ENCODE measurements at regions not wholly inside any gene's neighbourhood (a gene's known extent, or its start where the extent isn't known, plus 50 kb on each side); places are given as distances from the start of the nearest gene placed in this dataset.

DNA sequence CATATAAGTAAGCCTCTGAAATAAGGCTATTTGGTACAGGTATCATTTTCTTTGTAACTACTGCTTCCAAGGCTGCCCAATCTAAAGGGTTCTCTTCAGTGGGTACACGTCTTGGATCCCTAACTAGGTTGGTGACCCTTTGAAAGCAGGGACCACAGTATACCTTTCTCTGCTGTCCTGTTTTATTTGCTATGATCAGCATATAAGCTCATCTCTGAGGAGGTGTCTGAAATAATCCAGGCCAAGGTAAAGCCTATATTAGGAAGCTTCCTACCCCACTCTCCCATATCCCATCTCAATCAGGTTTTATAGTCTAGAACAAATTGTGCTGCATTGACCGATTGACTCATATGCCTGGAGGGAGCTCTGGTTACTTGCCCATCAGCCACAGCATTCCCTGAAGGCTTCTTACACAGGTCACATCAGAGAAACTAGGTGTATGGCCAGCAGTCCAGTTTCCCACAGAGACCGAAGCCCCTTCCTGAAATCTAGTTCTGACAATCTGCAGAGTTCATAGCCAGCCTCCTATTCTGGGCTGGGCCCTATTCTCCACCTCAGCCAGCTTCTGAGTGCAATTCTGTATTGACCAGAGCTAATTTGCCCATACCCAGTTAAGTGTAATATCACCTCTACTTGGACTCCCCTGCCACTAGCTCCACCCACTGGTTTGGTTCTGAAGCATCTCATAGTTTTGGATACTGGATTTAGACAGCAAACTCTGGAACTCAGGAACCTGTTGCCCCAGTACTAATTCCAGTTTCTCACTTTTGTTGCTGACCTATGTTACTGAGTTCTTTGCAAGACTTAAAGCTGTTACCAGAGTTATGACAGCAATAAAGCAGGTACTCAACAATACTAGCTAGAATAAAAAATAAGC, 62.1 kb upstream of the ARHGAP20 start:
- DNase-seq = no peak

DNA sequence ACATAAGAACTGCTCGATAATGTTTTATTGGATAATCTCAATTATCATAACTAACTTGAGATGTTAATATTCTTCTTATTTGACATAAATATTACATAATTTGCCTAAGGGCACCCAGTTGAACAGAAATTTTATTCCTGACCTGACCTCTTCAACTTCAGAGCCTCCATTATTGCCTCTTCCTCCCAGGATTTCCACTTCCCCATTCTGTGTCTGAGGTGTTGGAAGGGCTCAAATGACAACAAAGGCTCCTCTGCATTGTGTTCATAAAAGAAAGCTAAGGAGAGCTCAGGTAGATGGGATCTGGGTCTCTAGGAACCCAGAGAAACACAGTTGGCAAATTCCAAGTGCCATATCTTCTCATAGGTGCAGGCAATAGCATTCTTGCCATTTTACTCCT, 61.2 kb upstream of the ARHGAP20 start:
- DNase-seq = no peak

DNA sequence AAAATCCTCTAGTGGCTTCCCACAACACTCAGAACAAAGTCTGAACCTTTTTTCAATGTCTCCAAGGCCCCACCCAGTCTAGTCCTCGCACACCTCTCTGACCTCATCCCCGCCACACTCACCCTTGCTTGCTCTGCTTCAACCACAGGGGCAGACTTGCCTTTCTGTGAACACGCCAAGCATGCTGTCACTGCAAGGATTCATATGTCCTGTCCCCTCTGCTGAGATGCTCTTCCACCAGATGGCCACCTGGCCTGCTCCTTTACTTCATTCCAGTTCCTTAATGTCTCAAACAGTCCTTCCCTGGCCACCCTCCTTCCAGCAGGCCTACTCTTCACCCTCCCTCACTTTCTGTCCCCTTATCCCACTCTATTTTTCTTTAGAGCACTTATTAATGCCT, 60.6 kb upstream of the ARHGAP20 start:
- no peak for DNase-seq

DNA sequence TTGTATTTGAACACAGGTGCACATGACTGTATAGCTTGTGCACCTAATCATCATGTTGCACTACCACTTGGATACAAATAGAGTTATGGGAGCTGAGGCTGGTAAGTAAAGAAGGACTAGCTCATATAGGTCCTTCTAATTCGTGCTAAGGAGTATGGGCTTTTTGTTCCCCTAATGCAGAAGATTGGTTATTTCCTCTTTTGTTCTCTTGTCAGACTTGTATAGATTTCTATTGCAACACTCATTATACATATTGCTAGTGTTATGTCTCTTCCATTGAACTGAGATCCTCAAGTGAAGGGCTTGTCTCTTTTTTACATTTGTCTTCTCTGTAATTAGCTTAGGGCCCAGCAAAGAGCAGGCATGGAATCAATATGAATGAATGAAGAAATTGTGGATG, 54.1 kb upstream of the ARHGAP20 start:
- no peak for DNase-seq

DNA sequence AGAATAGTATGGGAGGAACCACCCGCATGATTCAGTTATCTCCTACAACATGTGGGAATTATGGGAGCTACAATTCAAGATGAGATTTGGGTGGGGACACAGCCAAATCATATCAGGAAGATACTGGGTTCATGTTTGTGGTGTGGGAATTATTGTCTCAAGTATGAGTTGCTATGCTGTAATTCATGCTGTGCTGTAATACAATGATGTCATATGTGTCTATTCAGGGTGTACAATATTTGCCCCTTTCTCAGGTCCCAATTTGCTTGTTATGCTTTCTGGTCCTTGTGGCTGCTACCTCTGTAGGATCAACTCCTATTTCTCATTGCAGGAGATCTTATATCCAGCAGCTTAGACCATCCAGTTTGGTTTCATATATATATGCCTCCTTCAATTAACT, 52.2 kb upstream of the ARHGAP20 start:
- DNase-seq = no peak

DNA sequence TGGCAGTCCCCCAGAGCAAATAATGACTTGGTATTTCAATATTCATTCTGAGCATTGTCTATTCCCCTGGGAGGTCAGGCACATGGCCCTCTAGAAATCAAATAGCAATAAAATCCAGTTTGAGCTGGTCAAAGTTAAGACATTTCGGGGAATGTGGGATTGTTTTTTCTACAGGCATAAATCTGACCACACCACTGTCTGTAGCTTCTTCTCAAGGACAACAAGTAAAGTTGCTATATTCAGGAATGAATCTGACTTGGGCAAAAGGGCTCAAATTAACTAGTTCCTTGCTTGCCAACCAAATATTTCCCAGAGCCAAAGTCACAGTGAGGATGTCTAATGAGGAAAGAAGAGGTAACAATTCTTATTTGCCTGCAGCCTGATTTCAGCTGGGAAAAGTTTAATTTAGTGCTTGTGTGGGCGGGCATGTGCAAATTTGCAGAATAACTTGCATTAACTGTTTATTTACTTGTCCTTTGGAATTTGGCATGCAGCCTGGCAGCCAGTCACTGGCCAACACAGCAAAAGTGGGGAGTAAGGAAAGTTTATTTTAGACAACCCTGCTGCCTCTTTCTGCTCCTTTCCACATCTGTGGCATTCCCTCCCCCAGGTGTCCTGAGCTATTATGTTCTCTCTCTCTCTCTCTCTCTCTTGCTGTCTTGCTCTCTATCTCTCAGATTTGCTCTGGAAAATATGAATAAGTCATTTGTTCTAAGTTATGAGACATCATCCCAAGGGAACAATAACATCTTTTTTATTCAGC, 51.2 kb upstream of the ARHGAP20 start:
- DNase-seq = no peak

DNA sequence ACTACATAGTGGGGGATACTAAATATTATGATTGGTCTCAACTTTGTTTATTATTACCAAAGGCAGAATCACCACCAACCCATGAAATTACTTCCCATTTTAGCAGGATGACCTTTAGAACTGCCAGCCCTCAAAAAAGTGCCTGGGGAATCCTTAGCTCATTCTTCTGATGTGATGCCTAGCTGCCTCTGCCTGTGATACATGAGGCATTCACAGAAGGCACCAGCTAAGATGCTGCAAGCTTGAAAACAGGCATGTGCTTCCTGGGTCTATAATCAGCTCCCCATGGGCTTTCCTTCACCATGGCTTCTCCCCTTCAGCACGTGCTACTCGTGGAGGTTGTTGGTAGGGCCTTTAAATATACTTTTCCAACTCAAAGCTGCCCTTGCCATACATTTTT, 50.4 kb upstream of the ARHGAP20 start:
- no peak for DNase-seq

All from CD4-positive, alpha-beta T cell treated with Interleukin-12 subunit alpha and Interleukin-12 subunit beta, for 1 hour (primary cell).